Neural progenitor cell (in vitro differentiated cells): ENCODE measurements at regions not wholly inside any gene's neighbourhood (a gene's known extent, or its start where the extent isn't known, plus 50 kb on each side); places are given as distances from the start of the nearest gene placed in this dataset.
"Not testable (repeated sequence)": the region's sequence is repeated elsewhere in the genome, so short reads cannot be mapped to it uniquely, and the experiment has no call there.

Experiments
- CTCF ChIP-seq: fragments of 200-600 bp; sonication (generic); IDR thresholded peaks from 2 replicates; pipeline ENCODE4 v1.5.1; 2017; ENCODE audit warnings: antibody characterized with exemption, mild to moderate bottlenecking
- EZH2 ChIP-seq: fragments of 200-600 bp; sonication (generic); IDR thresholded peaks from 2 replicates; pipeline ENCODE4 v1.6.1; 2017; ENCODE audit warnings: antibody characterized with exemption, mild to moderate bottlenecking, moderate library complexity
- EZH2phosphoT487 ChIP-seq: fragments of 200-600 bp; sonication (generic); IDR thresholded peaks from 2 replicates; pipeline ENCODE4 v1.6.1; 2017; ENCODE audit warnings: antibody characterized with exemption

GRCh38 chr13:62729746-62730145 is 1314.1 kb upstream of the PCDH20 start:
- TF ChIP-seq CTCF, EZH2, EZH2phosphoT487: not testable (repeated sequence)
